SK-N-SH treated with all-trans-retinoic acid at 6 μM for 48 hours (cell line): ENCODE measurements at regions not wholly inside any gene's neighbourhood (a gene's known extent, or its start where the extent isn't known, plus 50 kb on each side); places are given as distances from the start of the nearest gene placed in this dataset.

Experiments used
- ATAC-seq: fragments of 200-7000 bp; cut with Tn5 transposase; 3 replicates; pipeline ENCODE4 v1.9.1; 2020; ENCODE audit warnings: mild to moderate bottlenecking, moderate library complexity
- ARNTL ChIP-seq: fragments of 450-650 bp; formaldehyde crosslinking; IDR thresholded peaks from 2 replicates; pipeline ENCODE4 v1.5.0; 2020; ENCODE audit warnings: low read depth, mild to moderate bottlenecking, moderate library complexity, borderline replicate concordance
- BACH2 ChIP-seq: fragments of 250-450 bp; sonication (Bioruptor Pico); IDR thresholded peaks from 2 replicates; pipeline ENCODE4 v1.9.0; 2021; ENCODE audit warnings: mild to moderate bottlenecking, borderline replicate concordance
- CREB5 ChIP-seq: fragments of 250-450 bp; sonication (Bioruptor Pico); IDR thresholded peaks from 2 replicates; pipeline ENCODE4 v1.5.1; 2020; ENCODE audit warnings: low read depth, mild to moderate bottlenecking, moderate library complexity
- CSDC2 ChIP-seq: fragments of 250-450 bp; sonication (Bioruptor Pico); IDR thresholded peaks from 2 replicates; pipeline ENCODE4 v1.5.0; 2020; ENCODE audit warnings: mild to moderate bottlenecking, moderate library complexity
- CSRNP3 ChIP-seq: fragments of 250-450 bp; sonication (Bioruptor Pico); IDR thresholded peaks from 2 replicates; pipeline ENCODE4 v1.5.1; 2021; ENCODE audit warnings: mild to moderate bottlenecking, moderate library complexity
- ESRRG ChIP-seq: fragments of 250-450 bp; sonication (Bioruptor Pico); IDR thresholded peaks from 2 replicates; pipeline ENCODE4 v1.6.1; 2021; ENCODE audit warnings: mild to moderate bottlenecking
- GLIS3 ChIP-seq: fragments of 250-450 bp; sonication (Bioruptor Pico); IDR thresholded peaks from 2 replicates; pipeline ENCODE4 v1.5.0; 2020; ENCODE audit warnings: mild to moderate bottlenecking, moderate library complexity
- ISL1 ChIP-seq: fragments of 250-450 bp; sonication (Bioruptor Pico); IDR thresholded peaks from 2 replicates; pipeline ENCODE4 v2.1.2; 2022; ENCODE audit warnings: mild to moderate bottlenecking, moderate library complexity
- PATZ1 ChIP-seq: fragments of 250-450 bp; sonication (Bioruptor Pico); IDR thresholded peaks from 2 replicates; pipeline ENCODE4 v1.8.0; 2020; ENCODE audit warnings: mild to moderate bottlenecking, moderate library complexity, borderline replicate concordance
- PPARA ChIP-seq: fragments of 250-450 bp; sonication (Bioruptor Pico); IDR thresholded peaks from 2 replicates; pipeline ENCODE4 v1.5.0; 2020; ENCODE audit warnings: mild to moderate bottlenecking, borderline replicate concordance
- RARB ChIP-seq: fragments of 250-450 bp; sonication (Bioruptor Pico); IDR thresholded peaks from 2 replicates; pipeline ENCODE4 v1.8.0; 2021; ENCODE audit warnings: mild to moderate bottlenecking, moderate library complexity
- SNAI2 ChIP-seq: fragments of 250-450 bp; sonication (Bioruptor Pico); IDR thresholded peaks from 2 replicates; pipeline ENCODE4 v1.5.0; 2020; ENCODE audit warnings: mild to moderate bottlenecking, moderate library complexity
- TCF4 ChIP-seq: fragments of 250-450 bp; sonication (Bioruptor Pico); IDR thresholded peaks from 2 replicates; pipeline ENCODE4 v1.8.0; 2021; ENCODE audit warnings: mild to moderate bottlenecking, moderate library complexity, borderline replicate concordance
- TOX ChIP-seq: fragments of 250-450 bp; sonication (Bioruptor Pico); IDR thresholded peaks from 2 replicates; pipeline ENCODE4 v1.8.0; 2021; ENCODE audit warnings: mild to moderate bottlenecking, moderate library complexity, borderline replicate concordance
- TSHZ2 ChIP-seq: fragments of 250-450 bp; sonication (Bioruptor Pico); IDR thresholded peaks from 2 replicates; pipeline ENCODE4 v1.5.0; 2020; ENCODE audit warnings: mild to moderate bottlenecking, moderate library complexity
- ZC3H10 ChIP-seq: fragments of 250-450 bp; sonication (Bioruptor Pico); IDR thresholded peaks from 2 replicates; pipeline ENCODE4 v1.5.1; 2021; ENCODE audit warnings: mild to moderate bottlenecking, moderate library complexity
- ZFP30 ChIP-seq: fragments of 450-650 bp; formaldehyde crosslinking; IDR thresholded peaks from 2 replicates; pipeline ENCODE4 v1.5.0; 2022; ENCODE audit warnings: mild to moderate bottlenecking, moderate library complexity
- ZNF565 ChIP-seq: fragments of 450-650 bp; formaldehyde crosslinking; conservative IDR thresholded peaks from 2 replicates; pipeline ENCODE4 v1.5.0; 2020; ENCODE audit warnings: low read depth, mild to moderate bottlenecking, moderate library complexity
- ZNF70 ChIP-seq: fragments of 450-650 bp; formaldehyde crosslinking; IDR thresholded peaks from 2 replicates; pipeline ENCODE4 v1.5.0; 2020; ENCODE audit warnings: mild to moderate bottlenecking, moderate library complexity

- no peak for ATAC-seq
- no peak for TF ChIP-seq ISL1 (CRISPR knock-in tag)
- TF ChIP-seq TOX (CRISPR knock-in tag) = no peak
- TF ChIP-seq TCF4 (CRISPR knock-in tag) = no peak
- no peak for TF ChIP-seq TSHZ2 (CRISPR knock-in tag)
- TF ChIP-seq ZNF70 (CRISPR knock-in tag) = no peak
- no peak for TF ChIP-seq PPARA
- no peak for TF ChIP-seq RARB (CRISPR knock-in tag)
Measured at GRCh38 chr13:30091691-30092090, 215.7 kb downstream of the KATNAL1 start.

- TF ChIP-seq CSDC2 (CRISPR knock-in tag) (no peak), BACH2 (no peak)
- ATAC-seq = no peak
Measured at GRCh38 chr13:30091035-30091434, 216.3 kb downstream of the KATNAL1 start.

- TF ChIP-seq ZFP30 (no peak), TCF4 (CRISPR knock-in tag) (no peak), SNAI2 (CRISPR knock-in tag) (no peak), CSRNP3 (CRISPR knock-in tag) (no peak), TOX (CRISPR knock-in tag) (no peak), ZNF70 (CRISPR knock-in tag) (no peak), ESRRG (CRISPR knock-in tag) (no peak), PATZ1 (CRISPR knock-in tag) (no peak), ISL1 (CRISPR knock-in tag) (no peak), GLIS3 (CRISPR knock-in tag) (no peak), CREB5 (CRISPR knock-in tag) (no peak), BACH2 (no peak), ZC3H10 (CRISPR knock-in tag) (no peak)
- no peak for ATAC-seq
Measured at GRCh38 chr13:30088312-30088855, 219.0 kb downstream of the KATNAL1 start.

GRCh38 chr13:30085087-30085486 lies 222.3 kb downstream of the KATNAL1 start:
- no peak for TF ChIP-seq ZFP30
- TF ChIP-seq ZNF565 (CRISPR knock-in tag) = no peak
- TF ChIP-seq, all 23 proteins: peak for 0
- no peak for ATAC-seq

GRCh38 chr13:30082391-30082790 lies 225.0 kb downstream of the KATNAL1 start:
- ATAC-seq = no peak
- TF ChIP-seq ZNF565 (CRISPR knock-in tag) = no peak
- no peak for TF ChIP-seq ARNTL
- no peak for TF ChIP-seq BACH2
- no peak for TF ChIP-seq GLIS3 (CRISPR knock-in tag)
- no peak for TF ChIP-seq CREB5 (CRISPR knock-in tag)
